ENCODE measurements at regions not wholly inside any gene's neighbourhood (a gene's known extent, or its start where the extent isn't known, plus 50 kb on each side); places are given as distances from the start of the nearest gene placed in this dataset.

GRCh38 chr2:129388870-129389269 lies 590.6 kb upstream of the RAB6C start:
- TF ChIP-seq HMGXB3 (CRISPR knock-in tag; IDR thresholded peaks at IDR 0.05; ENCODE audit: borderline replicate concordance) (no peak), KLF6 (CRISPR knock-in tag; IDR thresholded peaks at IDR 0.05) (no peak), CTCF (CRISPR knock-in tag; IDR thresholded peaks at IDR 0.05) (no peak), ZSCAN25 (CRISPR knock-in tag; IDR thresholded peaks at IDR 0.05) (no peak), CREB3 (CRISPR knock-in tag; IDR thresholded peaks at IDR 0.05) (no peak), NCOA1 (CRISPR knock-in tag; IDR thresholded peaks at IDR 0.05) (no peak)
